NCI-H2081 (cell line): ENCODE measurements at regions not wholly inside any gene's neighbourhood (a gene's known extent, or its start where the extent isn't known, plus 50 kb on each side); places are given as distances from the start of the nearest gene placed in this dataset.
"Not testable (repeated sequence)": the region's sequence is repeated elsewhere in the genome, so short reads cannot be mapped to it uniquely, and the experiment has no call there.

ENCODE experiments used
- DNase-seq, 2 experiments: peaks; one replicate each; lab custom pipeline; 2025; lab: John Stamatoyannopoulos, UW

DNA sequence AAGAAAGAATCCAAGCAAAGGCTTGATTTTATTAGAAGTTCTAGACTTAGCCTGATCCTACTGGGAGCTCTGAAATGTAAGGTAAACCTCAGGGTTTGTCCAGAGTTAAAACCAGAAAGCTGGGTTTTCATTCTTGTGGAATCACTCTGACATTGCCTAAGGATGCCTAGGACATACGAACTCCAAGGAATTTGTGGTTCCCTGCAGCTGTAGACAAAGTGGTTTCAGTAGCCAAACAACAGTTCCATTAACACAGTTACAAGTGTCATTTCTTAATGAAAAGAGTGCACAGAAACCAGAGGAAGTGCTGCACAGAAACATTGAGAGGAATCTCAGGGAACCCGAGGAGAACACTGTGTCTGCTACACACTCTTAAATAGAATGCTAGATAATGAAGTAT lies 221.4 kb upstream of the ST6GAL2 start:
- DNase-seq = no peak

DNA sequence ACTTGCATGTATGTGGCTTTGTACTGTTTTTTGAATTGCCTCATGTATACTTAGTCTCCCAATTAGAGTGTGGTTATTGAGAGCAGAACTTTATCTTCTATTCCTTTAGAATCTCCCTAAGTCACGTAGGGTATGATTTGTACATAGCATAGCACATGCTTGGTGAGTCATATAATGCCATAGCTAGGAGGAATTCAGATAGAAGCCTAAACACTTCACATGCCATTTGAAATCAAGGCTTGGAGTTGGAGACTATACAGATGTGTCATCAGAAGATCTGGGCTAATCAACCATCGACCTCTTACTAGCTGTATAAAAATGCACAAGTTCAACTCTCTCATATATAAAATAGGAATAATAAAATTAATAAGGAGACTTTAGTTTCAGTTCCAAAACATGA lies 222.6 kb upstream of the ST6GAL2 start:
- no peak for DNase-seq

DNA sequence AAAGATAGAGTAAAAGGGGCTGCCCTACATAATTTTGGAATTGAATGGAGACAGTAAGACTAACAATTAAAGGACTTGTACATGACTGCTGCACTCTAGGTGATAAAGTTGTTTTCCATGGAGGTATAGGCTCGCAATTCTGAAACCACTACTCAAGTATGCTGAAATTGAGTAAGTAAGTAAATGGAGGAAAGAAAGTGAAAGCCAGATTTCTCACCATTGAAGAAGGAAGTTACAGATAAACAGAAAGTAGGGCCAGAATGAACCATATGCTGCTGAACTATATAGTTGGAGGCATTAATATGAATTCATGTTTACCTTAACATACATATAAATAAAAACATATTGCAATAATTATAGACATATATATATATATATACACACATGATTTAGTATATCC lies 225.7 kb upstream of the ST6GAL2 start:
- no peak for DNase-seq

DNA sequence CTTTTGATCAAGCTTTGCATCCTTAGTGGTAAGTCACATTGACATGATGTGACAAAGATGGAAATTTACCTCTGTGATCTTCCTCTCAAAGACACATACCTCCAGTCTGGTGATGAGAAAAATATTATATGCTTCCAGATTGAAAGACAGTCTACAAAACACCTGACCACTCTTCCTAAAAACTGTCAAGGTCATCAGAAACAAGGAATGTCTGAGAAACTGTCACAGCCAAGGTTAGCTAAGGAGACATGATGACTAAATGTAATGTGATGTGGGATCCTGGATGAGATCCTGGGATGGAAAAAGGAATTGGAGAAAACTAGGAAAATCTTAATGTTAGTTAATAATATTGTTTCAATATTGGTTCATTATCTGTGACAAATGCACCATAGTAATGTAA lies 226.6 kb upstream of the ST6GAL2 start:
- DNase-seq = no peak

DNA sequence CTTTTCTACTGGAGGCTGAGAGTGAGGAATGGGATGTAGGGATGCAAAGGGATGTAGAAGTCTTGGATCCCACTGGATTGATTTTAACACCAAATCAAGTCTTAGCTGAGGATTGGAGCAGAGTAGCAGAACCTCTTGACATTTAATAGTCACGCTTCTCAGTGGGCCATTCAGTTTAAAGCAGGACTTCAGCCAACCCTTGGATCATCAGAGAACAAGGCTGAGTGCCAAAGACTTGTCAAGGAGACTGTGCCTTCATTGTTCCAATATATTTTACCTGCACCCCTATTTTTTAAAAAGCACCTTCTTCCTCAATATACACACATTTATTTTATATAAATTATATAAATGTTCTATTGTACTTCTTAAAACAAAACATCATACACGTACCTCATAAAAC lies 242.4 kb upstream of the ST6GAL2 start:
- DNase-seq = no peak

DNA sequence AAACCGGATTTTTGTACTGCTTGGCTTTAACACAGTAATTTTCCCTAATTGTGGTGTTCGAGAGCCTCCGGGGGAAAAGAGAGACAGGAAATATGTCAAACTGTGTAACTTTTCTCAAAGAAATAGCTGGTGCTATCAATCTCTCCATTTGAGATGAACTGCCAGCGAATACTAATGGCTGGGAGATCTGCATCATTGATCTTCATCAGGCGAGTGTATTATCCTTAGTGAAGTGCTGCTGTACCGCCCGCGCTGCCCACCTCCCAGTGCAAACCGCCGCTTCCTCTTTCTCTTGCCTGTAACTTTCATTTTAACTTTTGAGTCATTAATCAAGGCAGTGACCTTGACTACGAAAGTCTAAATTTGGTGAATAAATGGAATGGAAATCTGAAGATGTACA lies 246.1 kb upstream of the ST6GAL2 start:
- peak in 1 of 2 experiments; percentile 12 for DNase-seq

DNA sequence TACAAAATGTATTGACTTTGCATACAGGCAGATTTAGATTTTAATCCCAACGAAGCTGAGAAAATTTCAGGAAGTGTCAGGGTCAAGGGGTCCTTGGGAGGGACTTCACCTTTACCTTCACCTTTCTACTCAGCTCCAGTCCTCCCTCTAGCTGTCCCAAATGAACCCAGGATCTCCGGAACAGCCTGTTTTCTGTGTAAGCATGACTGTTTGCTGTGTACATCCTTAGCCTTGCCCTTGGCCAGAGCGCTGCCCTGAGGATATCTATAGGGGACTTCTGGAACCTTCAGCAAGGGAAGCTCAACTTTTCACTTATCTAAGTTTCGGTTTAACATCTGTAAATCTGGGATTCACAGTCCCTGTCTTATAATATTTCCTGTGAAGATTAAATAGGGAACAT lies 246.8 kb upstream of the ST6GAL2 start:
- no peak for DNase-seq

DNA sequence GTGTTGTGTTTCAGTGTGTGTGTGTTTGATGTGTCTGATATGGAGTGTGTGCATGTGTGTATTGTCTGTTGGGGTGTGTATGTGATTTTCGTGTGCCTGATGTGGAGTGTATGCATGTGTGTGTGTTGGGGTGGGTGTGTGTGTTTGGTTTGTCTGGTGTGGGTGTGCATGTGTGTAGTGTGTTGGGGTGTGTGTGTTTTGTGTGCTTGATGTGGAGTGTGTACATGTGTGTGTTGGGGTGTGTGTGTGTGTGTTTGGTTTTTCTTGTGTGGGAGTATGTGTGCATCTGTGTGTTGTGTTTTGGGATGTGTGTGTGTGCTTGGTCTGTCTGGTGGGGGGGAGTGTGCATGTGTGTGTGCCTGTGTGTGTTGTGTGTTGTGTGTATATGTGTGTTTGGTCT lies 247.4 kb upstream of the ST6GAL2 start:
- DNase-seq = no peak

DNA sequence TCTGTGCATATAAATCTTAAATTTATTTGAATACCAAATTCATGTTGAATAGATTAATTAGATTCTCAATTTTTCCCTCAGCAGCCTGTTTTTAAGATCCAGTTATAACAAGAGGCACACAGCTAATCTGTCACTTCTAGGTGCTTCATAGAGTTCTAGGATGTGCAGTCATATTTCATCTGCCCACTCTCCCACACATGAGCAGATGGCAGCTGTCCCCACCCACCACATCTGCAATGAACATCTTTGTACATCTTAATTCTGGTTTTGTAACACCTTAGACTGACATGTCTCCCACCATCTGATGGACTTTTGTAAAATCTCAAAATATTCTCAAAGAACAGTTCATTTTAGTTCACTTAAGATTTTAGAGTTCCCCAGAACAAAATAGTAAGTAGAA lies 250.8 kb upstream of the ST6GAL2 start:
- no peak for DNase-seq

DNA sequence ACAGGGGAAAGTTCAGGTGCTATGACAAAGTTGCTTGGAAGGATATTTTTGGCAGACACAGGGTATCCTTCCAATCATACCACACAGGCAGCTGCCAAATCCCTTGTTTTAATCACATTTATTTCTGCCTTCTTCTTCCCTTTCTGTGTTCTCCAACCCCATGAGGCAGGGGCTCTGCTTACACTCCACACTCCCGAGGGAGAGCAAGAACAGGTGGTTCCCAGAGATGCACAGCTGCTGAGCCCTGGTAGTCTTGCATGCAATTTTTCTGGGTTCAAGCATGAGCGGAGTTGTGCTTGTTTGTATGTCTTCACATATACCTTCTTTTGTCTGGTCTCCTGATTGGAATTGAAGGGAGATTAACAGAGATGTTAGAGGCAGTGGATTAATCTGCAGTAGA lies 251.7 kb upstream of the ST6GAL2 start:
- DNase-seq = no peak

DNA sequence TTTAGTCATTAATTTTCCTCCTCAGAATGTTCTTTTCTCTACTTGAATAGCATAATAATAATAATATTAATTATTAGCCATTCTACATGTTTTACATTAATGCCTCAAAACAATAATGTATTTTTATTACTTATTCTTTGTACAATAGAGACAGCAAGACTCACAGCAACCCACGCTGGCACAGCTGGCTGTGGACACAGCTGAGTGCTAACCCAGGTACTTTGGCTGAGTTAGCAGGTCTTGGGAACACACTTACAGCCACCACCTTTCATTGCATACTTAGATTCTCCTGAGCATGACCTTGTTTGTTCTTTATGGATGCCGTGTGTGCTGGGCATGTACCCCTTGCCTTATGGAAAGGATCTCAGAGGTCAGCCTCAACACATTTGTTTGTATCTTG lies 260.2 kb upstream of the ST6GAL2 start:
- DNase-seq = no peak

DNA sequence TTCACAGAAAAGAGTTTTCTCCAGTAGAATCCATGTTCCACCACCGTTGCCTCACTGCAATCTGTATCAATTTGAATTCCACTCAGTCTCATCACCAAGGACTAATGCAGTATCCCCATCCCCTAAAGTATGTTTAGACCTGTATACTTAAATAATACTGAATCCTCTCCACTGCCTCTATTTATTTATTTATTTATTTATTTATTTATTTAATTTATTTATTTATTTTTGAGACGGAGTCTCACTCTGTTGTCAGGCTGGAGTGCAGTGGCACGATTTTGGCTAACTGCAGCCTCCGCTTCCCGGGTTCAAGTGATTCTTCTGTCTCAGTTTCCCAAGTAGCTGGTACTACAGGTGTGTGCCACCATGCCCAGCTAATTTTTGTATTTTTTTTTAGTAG lies 260.7 kb upstream of the ST6GAL2 start:
- DNase-seq = not testable (repeated sequence)

DNA sequence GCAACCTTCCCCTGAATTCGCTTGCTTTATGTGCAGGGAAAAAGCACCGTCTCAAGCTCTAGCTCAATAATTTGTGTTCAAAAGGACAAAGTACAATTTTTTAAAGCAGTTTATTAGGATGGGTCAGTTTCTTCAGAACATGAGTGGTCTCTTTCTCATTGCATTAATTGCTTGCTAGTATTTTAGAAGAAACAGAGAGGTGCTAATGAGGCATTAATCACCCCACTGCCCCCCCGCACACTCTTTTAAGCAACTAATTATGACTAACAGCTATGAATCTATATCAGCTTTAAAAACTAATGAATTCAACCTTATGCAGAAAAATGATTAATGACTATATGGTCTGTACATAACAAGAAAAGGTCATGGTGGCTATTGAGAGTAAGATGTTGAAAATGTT lies 262.1 kb upstream of the ST6GAL2 start:
- DNase-seq = no peak

DNA sequence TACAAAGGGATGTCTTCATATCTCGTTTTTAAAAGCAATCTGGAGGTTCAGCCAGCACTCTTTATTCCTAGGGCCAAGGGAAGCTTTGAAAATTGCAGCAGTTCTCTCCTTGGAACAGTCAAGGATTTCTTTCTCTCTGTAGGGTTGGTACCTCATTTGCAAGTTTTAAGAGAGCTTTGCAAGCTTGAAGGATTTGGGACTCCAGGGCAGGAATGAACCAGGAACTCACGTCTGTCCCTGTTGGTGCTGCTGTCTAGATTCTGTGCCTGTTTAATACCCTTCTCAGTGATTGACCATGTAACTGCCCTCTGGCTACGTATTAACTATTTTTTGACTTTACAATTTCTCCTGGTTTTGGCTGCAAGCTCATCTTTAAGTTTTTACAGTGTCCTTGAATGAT lies 262.5 kb upstream of the ST6GAL2 start:
- DNase-seq = no peak

DNA sequence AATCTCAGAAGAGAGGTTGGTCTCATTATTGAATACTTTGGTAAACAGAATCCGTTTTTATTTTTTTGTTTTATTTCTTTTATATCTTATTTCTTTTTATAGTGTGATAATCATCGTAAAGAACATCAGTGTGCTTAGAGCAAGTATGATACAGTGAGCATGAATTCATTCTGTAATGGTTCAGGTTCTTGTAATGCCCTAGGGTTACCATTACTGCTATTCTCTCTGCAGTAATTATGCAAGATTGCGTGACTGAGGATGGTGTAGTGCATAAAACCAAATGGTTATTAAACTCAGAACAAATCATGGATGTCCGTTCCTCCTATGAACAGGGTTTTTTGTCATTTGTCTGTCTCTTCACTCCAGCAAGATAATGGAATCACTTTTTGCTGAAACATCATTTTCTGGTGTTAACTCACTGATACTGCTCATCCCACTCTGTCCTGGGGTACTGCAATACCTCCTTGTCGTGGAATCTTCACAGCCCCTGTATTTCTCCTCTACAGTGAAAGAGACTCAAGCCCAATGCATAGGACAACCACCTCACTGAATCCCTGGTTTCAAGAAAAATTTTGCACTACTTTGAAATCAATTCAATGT lies 274.8 kb upstream of the ST6GAL2 start:
- no peak for DNase-seq

DNA sequence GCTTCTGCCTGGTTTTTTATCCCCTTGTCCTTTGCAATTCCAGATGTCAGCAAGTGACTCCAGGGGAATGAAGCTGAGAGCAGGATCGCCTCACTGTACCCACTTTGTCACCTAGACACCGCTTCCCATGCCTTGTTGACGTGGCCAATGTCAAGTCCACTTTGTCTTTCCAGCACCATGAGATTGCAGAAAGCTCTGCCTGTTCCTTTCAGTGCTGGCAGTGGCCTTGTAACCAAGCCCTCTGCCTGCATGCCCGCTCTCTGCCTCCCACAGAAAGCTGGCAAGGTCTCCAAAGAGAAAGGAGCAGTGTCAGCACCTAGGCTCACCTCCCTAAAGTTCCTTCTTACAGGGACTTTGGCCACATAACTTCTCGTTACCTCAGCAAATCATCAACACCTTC lies 282.2 kb upstream of the ST6GAL2 start:
- DNase-seq = no peak

DNA sequence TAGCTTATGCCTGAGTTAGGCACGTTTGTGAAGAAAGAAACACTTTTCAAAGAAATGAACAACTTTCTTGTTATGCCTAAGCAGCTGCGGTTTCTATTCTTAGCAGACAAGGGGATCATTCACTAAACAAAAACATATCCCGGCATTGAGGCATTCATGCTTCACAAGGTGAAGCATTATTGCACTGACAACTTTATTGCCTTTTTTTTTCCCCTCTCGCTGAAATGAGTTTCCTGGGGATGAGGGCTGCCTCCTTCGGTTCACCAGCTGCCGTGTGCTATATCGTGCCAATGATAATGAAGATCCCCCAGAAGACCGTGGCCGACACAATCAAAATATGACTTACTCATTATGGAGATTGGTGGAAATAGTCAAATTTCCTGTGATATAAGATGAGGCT lies 288.2 kb upstream of the ST6GAL2 start:
- no peak for DNase-seq

DNA sequence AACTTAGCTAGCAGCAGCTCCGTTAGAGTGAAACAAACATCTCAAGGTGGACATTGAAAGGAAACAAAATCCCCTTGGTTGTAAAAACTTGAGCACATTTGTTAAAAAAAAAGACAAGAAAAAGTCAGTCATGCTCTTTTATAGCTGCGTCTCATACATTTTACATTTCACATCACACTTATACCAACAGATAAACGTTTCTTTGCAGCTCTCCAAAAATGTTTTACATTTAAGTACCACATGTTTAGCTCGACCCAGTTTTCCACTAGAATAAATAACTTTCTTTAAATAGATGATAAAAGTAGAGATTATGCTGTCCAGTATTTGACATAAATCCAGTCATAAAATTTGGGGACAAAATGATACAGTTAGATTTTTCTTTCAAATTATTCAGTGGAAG lies 297.0 kb upstream of the ST6GAL2 start:
- DNase-seq = no peak

DNA sequence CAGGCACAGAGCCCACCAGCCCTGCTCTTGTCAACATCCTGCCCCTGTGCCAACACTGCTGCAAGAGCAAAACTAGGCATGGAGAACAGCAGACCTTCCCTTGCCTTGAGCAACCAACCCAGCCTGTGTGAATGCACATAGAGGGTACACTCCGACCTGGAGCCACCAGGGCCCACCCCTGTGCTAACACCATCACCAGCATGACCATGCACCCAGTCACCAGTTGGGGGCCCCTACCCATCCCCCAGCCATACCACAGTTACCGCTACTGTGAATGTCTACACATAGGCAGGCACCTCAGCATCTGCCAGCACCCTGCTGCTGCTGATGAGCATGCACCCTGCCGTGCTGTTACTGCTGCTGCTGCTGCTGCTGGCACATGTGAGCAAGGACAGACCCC lies 301.9 kb upstream of the ST6GAL2 start:
- no peak for DNase-seq

DNA sequence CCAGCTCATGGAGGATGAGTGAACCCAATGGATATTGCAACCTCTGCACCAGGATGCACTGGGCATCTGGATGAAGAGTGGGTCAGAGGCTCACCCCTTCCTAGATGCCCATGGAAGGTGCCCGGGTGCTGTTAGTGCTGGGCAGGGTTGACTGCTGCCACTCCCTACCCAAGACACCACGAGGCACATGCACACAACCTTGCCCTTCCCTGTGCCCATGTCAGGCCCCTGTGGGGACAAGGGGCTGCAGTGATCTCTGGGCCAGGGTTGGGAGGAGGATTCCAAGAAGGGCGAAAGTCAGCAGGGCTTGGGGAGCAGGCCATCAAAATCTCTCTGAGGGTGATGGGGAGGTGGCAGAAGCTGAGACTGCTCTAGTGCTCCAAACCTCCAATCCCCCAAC lies 309.7 kb upstream of the ST6GAL2 start:
- DNase-seq = no peak

DNA sequence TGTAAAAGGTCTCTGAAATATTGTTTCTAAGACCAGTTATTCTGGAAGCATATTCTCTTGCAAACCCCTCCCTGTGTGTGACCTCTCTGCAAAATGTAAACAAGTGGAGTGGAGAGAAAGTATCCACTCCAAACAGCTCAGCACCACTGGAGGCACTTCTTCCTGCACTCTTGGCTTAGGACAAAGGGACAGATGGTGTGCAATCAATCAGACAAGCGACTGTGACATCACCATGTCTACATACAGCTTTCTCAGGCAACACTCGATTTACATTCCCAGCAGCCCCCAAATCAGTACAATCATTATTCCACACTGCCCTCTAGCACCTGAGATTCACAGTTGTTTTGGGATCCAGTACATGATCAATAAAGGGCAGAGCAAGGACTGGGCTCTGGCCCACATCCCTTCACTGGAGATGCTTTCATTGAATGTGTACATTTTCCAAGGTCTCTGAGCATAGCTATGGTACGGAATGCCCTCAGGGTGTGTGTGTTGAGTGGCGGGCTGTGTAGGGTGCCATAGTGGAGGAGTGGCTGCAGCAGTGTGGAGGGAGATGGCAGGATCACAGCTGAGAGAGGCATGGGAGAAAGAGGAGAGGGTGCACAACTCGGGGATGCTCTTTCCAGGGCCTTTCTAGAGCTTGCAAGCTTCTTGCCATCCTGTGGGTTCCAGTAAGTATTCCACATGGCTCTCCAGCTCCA lies 311.8 kb upstream of the ST6GAL2 start:
- DNase-seq = no peak

DNA sequence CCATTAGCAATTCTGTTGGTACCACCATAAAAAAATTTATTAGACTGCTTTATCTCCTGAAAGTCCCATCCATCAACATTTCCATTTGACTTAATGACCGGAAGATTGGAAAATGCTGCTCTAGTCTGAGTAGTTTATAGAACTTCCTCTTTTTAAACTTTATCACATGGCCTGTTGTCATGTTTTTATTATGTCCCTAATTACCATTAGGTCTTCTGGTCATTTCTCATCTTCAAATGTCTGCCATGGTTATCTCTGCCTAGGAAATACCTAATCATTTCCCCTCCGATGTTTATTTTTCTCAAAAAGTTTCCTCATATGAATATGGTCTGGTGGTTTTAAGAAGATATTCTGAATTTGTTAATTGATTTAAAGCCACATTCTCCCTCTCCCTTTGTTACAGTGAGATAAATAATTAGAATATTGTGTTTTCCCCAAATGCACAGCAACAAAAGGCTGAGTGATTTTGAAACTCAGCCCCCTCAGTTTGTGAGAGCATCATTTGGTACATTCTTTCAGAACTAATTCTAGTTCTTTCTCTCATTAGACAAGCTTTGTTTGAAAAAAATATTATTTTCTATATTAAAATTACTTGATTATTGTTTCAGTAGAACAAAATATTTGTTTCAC lies 317.1 kb upstream of the ST6GAL2 start:
- DNase-seq = no peak

DNA sequence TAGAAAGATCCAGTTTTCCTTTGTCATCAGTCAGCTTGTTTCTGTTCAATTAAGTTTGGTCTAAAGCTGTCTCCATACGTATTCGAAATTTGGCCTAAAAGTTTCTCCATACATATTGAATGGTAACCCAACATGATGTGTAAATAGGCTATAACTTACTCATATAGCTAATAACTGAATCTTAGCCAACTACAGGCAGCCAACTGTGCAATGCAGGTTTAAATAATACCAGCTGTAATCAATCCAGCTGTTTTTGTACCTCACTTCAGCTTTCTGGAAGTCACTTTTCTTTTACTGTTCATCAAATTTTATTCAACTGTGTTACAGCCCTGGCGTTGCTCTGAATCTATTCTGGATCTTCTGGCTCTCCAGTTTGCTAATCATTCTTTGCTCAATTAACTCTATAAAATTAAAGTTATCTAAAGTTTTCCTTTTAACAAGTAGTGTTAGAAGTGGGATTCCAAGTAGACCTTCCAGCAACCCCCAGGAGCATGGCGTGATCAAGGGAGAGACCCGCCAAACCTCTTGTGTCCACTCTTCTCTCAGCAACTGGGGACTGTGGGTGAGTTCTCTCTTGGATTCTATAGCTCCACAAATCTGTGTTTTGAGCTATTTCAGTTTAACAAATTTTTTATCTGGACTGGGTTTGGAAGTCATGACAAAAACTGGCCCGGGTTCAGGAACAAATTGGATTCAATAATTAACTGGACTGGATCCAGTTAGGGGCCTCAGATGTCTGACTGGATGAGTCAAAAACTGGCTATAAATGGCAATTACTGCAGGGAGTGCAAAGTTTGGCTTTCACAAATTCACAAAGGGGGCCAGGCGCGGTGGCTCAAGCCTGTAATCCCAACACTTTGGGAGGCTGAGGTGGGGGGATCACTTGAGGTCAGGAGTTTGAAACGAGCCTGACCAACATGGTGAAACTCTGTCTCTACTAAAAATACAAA lies 329.7 kb upstream of the ST6GAL2 start:
- DNase-seq = no peak
